C4-2B (cell line): ENCODE measurements at regions not wholly inside any gene's neighbourhood (a gene's known extent, or its start where the extent isn't known, plus 50 kb on each side); places are given as distances from the start of the nearest gene placed in this dataset.
A peak's percentile ranks its signal among the peaks of the same experiment; 100 is the strongest.

ENCODE experiments used
- H3K27ac ChIP-seq: fragments of 450-650 bp; 2 replicates; pipeline ENCODE4 v1.5.1; 2017
- ZFX ChIP-seq: fragments of 450-650 bp; IDR thresholded peaks from 2 replicates; pipeline ENCODE4 v1.6.1; 2017
- TF ChIP-seq, protein P1 (sequence below): fragments of 450-650 bp; conservative IDR thresholded peaks from 2 replicates; pipeline ENCODE4 v1.5.1; 2017; ENCODE audit warnings: mild to moderate bottlenecking

- no peak overlapping the region for H3K27ac ChIP-seq
- TF ChIP-seq, protein P1, sequence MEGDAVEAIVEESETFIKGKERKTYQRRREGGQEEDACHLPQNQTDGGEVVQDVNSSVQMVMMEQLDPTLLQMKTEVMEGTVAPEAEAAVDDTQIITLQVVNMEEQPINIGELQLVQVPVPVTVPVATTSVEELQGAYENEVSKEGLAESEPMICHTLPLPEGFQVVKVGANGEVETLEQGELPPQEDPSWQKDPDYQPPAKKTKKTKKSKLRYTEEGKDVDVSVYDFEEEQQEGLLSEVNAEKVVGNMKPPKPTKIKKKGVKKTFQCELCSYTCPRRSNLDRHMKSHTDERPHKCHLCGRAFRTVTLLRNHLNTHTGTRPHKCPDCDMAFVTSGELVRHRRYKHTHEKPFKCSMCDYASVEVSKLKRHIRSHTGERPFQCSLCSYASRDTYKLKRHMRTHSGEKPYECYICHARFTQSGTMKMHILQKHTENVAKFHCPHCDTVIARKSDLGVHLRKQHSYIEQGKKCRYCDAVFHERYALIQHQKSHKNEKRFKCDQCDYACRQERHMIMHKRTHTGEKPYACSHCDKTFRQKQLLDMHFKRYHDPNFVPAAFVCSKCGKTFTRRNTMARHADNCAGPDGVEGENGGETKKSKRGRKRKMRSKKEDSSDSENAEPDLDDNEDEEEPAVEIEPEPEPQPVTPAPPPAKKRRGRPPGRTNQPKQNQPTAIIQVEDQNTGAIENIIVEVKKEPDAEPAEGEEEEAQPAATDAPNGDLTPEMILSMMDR: no peak
- TF ChIP-seq ZFX: no peak
Observed at GRCh38 chr1:11350265-11350664, 77.3 kb downstream of the UBIAD1 start.

DNA sequence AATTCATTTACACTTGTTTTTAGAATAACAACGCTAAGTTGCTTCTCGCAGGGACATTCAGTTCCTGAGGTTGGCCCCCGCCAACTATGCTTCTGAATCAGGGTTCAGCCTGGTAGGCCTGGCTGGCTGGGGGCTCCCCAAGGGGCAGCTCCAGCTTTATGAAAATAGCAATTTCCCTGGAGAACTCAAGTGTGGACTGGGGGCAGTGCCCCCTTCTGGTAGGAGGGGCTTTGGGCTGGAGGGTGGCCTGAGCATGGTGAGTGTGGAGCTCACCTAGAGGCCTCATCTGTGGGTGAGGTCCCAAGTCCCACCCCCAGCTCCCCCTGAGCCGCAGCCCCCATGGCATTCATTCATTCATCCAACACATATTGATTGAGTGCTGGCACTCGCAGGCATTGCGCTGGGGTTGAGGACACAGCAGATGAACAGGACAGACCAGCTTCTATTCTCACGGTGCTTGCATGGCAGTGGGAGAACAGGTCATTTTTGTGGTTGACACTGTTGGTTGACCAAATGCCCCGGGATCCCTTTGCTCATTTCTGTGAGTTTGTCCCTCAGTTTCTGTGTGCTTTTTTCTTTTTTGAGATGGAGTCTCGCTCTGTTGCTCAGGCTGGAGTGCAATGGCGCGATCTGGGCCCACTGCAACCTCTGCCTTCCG is 79.2 kb downstream of the UBIAD1 start:
- TF ChIP-seq, protein P1: no peak
- no peak for TF ChIP-seq ZFX
- no peak overlapping the region for H3K27ac ChIP-seq

GRCh38 chr1:11352816-11353799 is 80.1 kb downstream of the UBIAD1 start:
- H3K27ac ChIP-seq: no peak overlapping the region
- TF ChIP-seq ZFX: no peak
- TF ChIP-seq, protein P1: no peak

DNA sequence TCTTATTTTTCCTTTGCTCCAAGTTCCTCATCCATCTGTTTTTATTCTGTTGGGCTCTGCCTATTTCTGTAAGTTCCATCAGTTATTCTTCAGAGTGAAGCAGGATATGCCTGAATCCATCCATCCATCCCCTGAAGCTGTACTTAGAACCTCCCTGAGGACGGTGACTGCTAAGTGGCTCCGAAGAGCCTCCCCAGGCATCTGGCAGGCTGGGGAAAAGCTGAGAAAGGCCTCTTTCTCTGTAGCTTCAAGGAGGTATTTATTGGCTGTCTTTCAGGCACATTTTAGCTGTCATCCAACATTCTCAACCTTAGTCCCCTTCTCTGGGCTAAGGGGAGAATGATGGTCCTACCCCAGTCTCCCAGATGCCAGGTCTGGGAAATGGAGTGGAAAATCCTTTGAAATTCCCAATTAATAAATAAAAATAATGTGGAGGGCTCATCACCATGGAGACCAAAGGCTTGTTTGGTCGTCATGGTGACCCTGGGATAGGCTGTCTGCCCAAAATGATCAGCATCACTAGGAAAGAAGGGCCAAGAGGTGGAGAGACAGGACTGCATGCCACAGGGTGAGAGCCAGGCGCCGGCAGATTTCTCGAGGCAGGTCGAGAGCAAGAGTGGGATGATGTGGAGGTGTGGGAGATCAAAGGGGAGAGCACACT is 82.0 kb downstream of the UBIAD1 start:
- peak overlapping the region; percentile 4 for H3K27ac ChIP-seq
- TF ChIP-seq, protein P1: no peak
- no peak for TF ChIP-seq ZFX

GRCh38 chr1:11355559-11356475 is 82.8 kb downstream of the UBIAD1 start:
- H3K27ac ChIP-seq: no peak overlapping the region; the same call in 1 of the 2 replicates
- no peak for TF ChIP-seq ZFX
- TF ChIP-seq, protein P1: no peak

GRCh38 chr1:11357276-11357675 is 84.3 kb downstream of the UBIAD1 start:
- TF ChIP-seq, protein P1: no peak
- no peak for TF ChIP-seq ZFX
- H3K27ac ChIP-seq: no peak overlapping the region
